ENCODE measurements at regions not wholly inside any gene's neighbourhood (a gene's known extent, or its start where the extent isn't known, plus 50 kb on each side); places are given as distances from the start of the nearest gene placed in this dataset.

GRCh38 chr14:88985654-88986053 is 161.2 kb downstream of the TTC8 start:
- DNase-seq (ENCODE audit: low spot score), result no peak

DNA sequence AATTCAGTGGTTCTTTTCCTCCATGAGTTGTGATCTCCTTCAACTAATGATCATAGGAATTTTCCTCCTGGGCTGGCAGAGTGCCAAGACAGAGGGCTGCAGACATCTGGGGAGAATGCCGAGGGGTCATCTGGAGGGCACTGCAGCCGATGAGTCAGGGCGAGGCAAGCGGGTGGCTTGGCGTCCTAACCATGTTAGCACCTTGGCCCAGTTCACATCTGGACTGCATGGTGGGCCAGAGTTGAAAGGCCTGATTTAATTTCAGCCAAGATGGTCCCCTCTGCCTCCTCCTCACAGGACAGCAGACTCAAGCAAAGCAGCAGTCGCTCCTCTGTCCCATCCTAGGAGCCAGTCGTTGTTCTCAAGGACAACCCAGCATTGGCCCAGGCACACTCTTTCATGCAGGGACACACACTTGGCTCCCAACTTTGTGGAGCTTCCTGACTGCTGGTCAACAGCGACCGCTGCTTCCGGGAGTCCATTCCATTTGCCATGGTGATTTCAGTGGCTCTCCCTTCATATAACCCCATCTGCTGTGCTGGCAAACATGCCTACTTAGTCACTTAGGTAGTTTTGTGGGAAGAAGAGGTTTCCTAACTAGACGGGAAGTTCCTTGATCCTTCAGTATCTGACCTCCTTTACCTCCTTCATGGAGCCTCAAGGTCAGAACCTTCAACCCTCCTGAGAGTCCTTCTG is 161.8 kb downstream of the TTC8 start:
- DNase-seq (ENCODE audit: low spot score), result peak; percentile 85

DNA sequence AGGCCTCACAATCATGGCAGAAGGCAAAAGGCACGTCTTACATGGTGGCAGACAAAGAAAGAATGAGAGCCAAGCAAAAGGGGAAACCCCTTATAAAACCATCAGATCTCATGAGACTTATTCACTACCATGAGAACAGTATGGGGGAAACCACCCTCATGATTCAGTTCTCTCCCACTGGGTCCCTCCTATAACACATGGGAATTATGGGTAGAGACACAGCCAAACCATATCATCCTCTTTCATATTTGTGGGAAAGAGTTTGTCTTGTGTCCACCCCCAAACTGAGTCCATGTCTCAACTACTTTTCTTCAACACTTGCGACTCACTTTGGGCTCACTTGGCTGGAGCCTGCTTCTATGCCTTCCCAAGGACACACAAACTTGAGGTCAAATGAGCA is 162.5 kb downstream of the TTC8 start:
- peak; percentile 74 for DNase-seq (ENCODE audit: low spot score)

DNA sequence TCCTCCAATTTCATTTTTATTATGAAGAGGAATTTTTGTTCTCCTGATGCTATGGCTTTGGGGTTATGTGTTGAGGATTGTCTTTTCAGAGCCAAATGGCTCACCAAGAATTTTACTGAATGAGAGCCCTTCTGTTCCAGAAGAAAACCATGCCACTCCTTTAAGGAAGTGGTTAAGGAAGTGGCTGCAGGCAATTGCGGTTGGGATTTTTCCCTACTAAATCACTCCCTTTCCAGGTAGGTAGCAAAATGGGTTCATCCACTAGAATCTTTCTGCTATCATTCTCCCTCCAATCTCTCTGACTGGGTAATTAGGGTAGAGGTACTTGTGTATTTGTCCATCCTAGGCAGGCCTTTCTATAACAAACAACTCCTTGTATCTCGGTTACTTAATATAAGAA is 163.1 kb downstream of the TTC8 start:
- peak; percentile 78 for DNase-seq (ENCODE audit: low spot score)

DNA sequence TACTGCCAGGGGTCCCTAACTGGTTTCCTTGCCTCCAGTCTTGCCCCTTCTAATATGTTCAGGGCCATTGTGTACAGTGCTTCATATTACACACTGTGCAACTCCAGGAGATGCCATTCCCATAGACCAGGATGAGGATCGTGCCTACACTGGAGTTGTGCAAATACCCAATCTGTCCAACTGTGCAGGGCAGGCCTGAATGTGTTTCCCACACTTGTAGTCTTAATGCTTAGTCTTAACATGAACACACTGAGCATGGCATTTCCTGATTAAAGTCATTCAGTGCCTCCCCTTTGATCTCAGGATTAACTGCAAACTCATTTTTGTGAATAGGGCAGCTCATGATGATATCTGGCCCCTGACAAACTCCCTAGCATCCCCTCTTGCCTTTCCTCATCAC is 165.5 kb downstream of the TTC8 start:
- DNase-seq (ENCODE audit: low spot score), result no peak

- no peak for DNase-seq (ENCODE audit: low spot score)
These were observed 166.4 kb downstream of the TTC8 start for GRCh38 chr14:88990856-88991255.

DNA sequence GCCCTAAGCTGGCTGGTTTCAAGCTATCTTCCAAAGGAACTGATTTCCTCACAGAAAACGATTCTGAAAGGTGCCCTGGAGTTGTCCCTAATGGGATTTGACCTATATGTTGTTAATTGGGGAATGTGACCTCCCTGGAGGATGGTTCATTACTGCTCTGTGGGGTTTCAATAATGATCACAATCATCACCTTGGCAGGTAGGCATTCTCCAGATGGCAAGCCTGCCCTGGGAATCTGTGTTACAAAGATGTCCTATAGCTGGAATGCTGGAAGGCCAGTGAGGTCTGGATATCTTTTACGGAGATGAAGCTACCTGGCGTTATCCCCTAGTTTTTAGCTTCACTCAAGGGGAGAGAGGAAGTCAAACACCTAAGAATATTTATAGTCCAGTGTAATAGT is 167.6 kb downstream of the TTC8 start:
- DNase-seq (ENCODE audit: low spot score), result no peak

DNA sequence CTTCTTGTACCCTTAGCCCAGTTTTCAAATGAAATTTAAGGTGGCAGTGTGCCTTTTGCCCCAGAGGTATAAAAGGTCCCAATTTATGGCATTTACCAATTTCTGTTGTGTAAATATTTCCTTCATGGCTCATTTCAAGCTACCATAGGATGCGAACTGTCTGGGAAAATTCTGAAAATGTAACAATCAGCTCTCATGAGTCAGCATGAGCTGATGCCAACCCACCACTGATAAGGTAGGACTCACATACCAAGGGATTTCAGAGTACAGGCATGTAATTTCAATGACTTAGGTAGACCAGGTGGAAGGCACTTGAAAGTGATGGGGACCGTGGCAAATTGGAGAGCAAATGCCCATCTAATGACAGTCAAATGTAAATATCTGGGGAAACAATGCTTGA is 169.5 kb downstream of the TTC8 start:
- peak; percentile 65 for DNase-seq (ENCODE audit: low spot score)

DNA sequence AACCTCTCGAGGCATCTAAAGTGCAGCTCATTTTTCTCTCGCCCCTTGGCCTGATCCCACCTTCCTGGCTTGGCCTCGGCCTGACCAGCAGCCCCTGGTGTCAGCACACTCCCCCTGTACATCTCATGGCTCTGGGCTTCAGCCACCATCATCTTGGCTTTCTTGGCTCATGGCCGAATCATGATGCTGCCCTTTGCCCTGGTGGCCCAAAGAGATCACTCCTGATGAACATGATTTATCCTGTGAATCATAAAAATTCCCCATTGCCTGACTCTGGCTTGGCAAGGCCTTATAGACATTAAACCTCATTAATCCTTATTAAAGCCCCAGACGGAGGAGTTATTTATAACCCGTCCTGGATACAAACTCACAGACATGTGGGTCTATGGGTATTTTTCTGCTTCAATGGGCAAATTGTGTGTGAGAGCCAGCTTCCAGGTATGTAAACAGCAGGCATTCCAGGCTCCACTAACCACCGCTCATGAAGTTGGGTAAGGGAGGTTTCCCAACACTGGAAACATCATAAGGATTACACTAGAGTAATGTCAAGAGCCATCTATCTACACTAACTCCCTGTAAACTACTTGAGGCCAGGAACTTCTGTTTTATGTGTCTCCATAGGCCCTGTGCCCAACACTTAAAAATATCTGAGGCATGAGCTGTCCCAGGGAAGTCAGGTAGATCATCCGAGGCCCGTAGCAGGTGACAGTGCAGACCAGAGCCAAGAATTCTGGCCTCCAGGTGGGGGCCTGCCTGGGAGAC is 171.2 kb downstream of the TTC8 start:
- peak; percentile 94 for DNase-seq (ENCODE audit: low spot score)

DNA sequence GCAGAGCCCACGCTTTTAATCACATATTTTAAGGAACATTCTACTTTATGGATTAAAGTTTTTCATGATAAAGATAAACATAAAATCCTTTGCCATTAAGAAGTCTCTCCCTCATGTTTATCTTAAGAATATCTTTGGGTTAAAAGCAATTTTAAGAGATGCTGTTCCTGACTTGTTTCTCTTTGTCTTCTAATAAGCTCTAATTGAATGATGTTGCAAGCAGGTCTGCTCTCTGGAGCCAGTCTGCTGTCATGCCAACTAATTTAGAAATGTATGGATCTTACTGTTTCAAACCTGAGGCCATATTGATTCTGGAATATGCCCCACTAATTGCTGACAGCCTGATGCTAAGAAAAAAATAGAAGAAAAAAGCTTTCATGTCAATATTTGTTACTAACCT is 173.6 kb downstream of the TTC8 start:
- no peak for DNase-seq (ENCODE audit: low spot score)

- DNase-seq (ENCODE audit: low spot score), result no peak
These were observed 174.7 kb downstream of the TTC8 start for GRCh38 chr14:88999137-88999536.

GRCh38 chr14:89000007-89000942 is 175.8 kb downstream of the TTC8 start:
- peak; percentile 97 for DNase-seq (ENCODE audit: low spot score)

GRCh38 chr14:89004166-89004565 is 179.7 kb downstream of the TTC8 start:
- DNase-seq (ENCODE audit: low spot score), result peak; percentile 15

DNA sequence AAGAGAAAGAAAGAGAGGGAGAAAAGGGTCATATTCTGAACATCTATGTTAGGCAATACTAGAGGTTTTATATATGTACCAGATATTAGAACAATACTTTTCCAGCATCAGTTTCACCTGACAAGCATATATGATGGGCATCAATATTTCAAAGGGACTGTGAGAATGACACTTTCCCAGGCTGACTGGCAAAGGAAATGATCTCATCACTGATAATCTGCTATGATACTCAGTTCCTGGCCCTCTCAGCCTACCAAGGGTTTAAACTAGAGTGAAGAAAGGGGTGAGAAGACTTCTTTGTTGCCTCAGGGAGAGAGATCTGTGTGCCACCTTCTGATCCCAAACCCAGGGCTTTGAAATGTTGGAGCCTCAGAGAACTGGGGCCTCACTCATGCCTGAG is 183.5 kb downstream of the TTC8 start:
- DNase-seq (ENCODE audit: low spot score), result peak; percentile 21

DNA sequence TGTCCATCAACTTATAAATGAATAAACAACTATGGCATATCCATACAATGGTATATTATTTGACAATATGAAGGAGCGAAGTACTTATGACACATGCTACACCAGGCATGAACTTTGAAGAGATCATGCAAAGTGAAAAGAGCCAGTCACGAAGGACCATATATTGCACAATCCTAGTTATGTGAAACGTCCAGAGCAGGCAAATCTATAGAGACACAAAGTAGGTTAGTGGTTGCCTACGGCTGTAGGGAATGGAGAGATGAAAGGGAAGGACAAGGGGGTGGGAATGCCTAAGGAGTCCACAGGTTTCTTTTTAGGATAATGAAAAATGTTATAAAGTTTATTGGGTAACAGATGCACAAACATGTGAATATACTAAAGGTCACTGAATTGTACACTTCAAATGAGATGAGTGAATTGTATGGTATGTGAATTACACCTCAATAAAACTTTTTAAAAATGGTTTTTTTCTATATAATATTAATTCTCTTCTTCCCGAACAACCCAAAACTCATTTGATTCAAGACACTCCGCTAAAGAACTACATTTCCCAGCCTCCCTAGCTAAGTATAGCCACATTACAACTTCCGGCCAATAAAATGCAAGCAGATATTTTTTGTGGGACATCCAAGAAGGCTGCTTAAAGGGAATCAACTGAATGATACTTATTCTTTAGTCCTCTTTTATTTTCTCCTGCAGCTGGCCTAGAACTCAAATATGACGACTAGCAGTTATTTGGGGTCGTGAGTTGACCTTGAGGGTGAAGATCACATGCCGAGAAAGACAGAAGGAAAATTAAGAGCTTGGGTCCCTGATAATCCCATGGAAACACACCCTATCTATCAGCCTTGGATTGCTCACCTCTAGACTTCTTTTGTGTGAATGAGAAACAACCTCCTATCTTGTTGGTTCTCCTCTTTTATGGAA is 187.2 kb downstream of the TTC8 start:
- no peak for DNase-seq (ENCODE audit: low spot score)

GRCh38 chr14:89012282-89013097 is 188.0 kb downstream of the TTC8 start:
- peak; percentile 61 for DNase-seq (ENCODE audit: low spot score)

- DNase-seq (ENCODE audit: low spot score), result peak; percentile 72
These were observed 188.7 kb downstream of the TTC8 start for GRCh38 chr14:89013098-89013504.

GRCh38 chr14:89013698-89014568 is 189.5 kb downstream of the TTC8 start:
- DNase-seq (ENCODE audit: low spot score), result no peak

DNA sequence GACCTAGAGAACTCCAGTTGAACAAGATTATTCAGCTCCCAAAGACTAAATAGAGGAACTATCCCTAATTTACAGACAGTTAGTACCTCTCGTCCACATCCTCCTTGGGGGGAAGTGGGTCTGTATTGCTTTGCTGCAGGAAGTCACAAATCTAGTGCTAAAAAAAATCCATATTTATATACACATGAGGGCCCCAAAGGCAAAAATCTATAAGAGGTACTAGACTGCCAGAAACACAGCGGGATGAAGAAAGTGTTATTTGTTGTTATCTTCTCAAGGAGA is 190.1 kb downstream of the TTC8 start:
- DNase-seq (ENCODE audit: low spot score), result no peak

- no peak for DNase-seq (ENCODE audit: low spot score)
These were observed 190.6 kb downstream of the TTC8 start for GRCh38 chr14:89015016-89015415.
